Hepatic stellate cell (primary cell): ENCODE measurements at regions not wholly inside any gene's neighbourhood (a gene's known extent, or its start where the extent isn't known, plus 50 kb on each side); places are given as distances from the start of the nearest gene placed in this dataset.
"Not testable (repeated sequence)": the region's sequence is repeated elsewhere in the genome, so short reads cannot be mapped to it uniquely, and the experiment has no call there.

ENCODE experiments used
- DNase-seq: peaks from one replicate; pipeline ENCODE4 v3.0.0; 2011; ENCODE audit warnings: low spot score

- DNase-seq, result no peak
Observed at GRCh38 chr10:30763918-30764317, 134.4 kb upstream of the LYZL2 start.

GRCh38 chr10:30762620-30763019 is 133.1 kb upstream of the LYZL2 start:
- no peak for DNase-seq

- DNase-seq, result no peak
Observed at GRCh38 chr10:30759423-30759822, 129.9 kb upstream of the LYZL2 start.

GRCh38 chr10:30758338-30758737 is 128.8 kb upstream of the LYZL2 start:
- DNase-seq, result no peak

GRCh38 chr10:30756896-30757295 is 127.3 kb upstream of the LYZL2 start:
- DNase-seq, result no peak

- DNase-seq, result no peak
Observed at GRCh38 chr10:30756151-30756550, 126.6 kb upstream of the LYZL2 start.

GRCh38 chr10:30755441-30755953 is 125.9 kb upstream of the LYZL2 start:
- no peak for DNase-seq

GRCh38 chr10:30752481-30752881 is 122.9 kb upstream of the LYZL2 start:
- no peak for DNase-seq

GRCh38 chr10:30751678-30752331 is 122.3 kb upstream of the LYZL2 start:
- no peak for DNase-seq

GRCh38 chr10:30750971-30751677 is 121.6 kb upstream of the LYZL2 start:
- DNase-seq, result no peak

- DNase-seq, result no peak
Observed at GRCh38 chr10:30749385-30749784, 119.8 kb upstream of the LYZL2 start.

- no peak for DNase-seq
Observed at GRCh38 chr10:30748152-30748973, 118.8 kb upstream of the LYZL2 start.

- peak; percentile 41 for DNase-seq
Observed at GRCh38 chr10:30747633-30748032, 118.1 kb upstream of the LYZL2 start.

- DNase-seq, result no peak
Observed at GRCh38 chr10:30745953-30746352, 116.4 kb upstream of the LYZL2 start.

GRCh38 chr10:30744106-30744505 is 114.6 kb upstream of the LYZL2 start:
- no peak for DNase-seq

GRCh38 chr10:30743586-30743985 is 114.0 kb upstream of the LYZL2 start:
- no peak for DNase-seq

- no peak for DNase-seq
Observed at GRCh38 chr10:30742471-30742870, 112.9 kb upstream of the LYZL2 start.

GRCh38 chr10:30740774-30741173 is 111.2 kb upstream of the LYZL2 start:
- not testable (repeated sequence) for DNase-seq

- DNase-seq, result no peak
Observed at GRCh38 chr10:30738416-30738815, 108.9 kb upstream of the LYZL2 start.

GRCh38 chr10:30737931-30738391 is 108.4 kb upstream of the LYZL2 start:
- DNase-seq, result no peak

- DNase-seq, result peak; percentile 90
Observed at GRCh38 chr10:30736685-30737232, 107.2 kb upstream of the LYZL2 start.

- no peak for DNase-seq
Observed at GRCh38 chr10:30734901-30735300, 105.3 kb upstream of the LYZL2 start.
